ENCODE measurements at regions not wholly inside any gene's neighbourhood (a gene's known extent, or its start where the extent isn't known, plus 50 kb on each side); places are given as distances from the start of the nearest gene placed in this dataset.

GRCh38 chr18:77400561-77400960, 150.9 kb downstream of the GALR1 start:
- no peak for ATAC-seq
- TF ChIP-seq ESRRG (CRISPR knock-in tag; IDR thresholded peaks at IDR 0.05) (no peak), ZNF70 (CRISPR knock-in tag; IDR thresholded peaks at IDR 0.05) (no peak)

GRCh38 chr18:77401173-77401572, 151.5 kb downstream of the GALR1 start:
- TF ChIP-seq ZNF8 (CRISPR knock-in tag; IDR thresholded peaks at IDR 0.05) (no peak), CSDC2 (CRISPR knock-in tag; IDR thresholded peaks at IDR 0.05) (no peak), TOX (CRISPR knock-in tag; IDR thresholded peaks at IDR 0.05; ENCODE audit: borderline replicate concordance) (no peak), ISL1 (CRISPR knock-in tag; IDR thresholded peaks at IDR 0.05) (no peak), OSR1 (CRISPR knock-in tag; IDR thresholded peaks at IDR 0.05) (no peak), ESRRG (CRISPR knock-in tag; IDR thresholded peaks at IDR 0.05) (no peak), ARNTL (CRISPR knock-in tag; IDR thresholded peaks at IDR 0.05; ENCODE audit: borderline replicate concordance, low read depth) (no peak), SNAI2 (CRISPR knock-in tag; IDR thresholded peaks at IDR 0.05) (no peak), ZNF565 (CRISPR knock-in tag; conservative IDR thresholded peaks at IDR 0.05; ENCODE audit: low read depth) (no peak), GLIS3 (CRISPR knock-in tag; IDR thresholded peaks at IDR 0.05) (no peak), CSRNP3 (CRISPR knock-in tag; IDR thresholded peaks at IDR 0.05) (no peak), ZFP3 (CRISPR knock-in tag; IDR thresholded peaks at IDR 0.05) (no peak), TCF4 (CRISPR knock-in tag; IDR thresholded peaks at IDR 0.05; ENCODE audit: borderline replicate concordance) (no peak), ZFP30 (CRISPR knock-in tag; IDR thresholded peaks at IDR 0.05) (no peak)
- TF ChIP-seq, protein P1, sequence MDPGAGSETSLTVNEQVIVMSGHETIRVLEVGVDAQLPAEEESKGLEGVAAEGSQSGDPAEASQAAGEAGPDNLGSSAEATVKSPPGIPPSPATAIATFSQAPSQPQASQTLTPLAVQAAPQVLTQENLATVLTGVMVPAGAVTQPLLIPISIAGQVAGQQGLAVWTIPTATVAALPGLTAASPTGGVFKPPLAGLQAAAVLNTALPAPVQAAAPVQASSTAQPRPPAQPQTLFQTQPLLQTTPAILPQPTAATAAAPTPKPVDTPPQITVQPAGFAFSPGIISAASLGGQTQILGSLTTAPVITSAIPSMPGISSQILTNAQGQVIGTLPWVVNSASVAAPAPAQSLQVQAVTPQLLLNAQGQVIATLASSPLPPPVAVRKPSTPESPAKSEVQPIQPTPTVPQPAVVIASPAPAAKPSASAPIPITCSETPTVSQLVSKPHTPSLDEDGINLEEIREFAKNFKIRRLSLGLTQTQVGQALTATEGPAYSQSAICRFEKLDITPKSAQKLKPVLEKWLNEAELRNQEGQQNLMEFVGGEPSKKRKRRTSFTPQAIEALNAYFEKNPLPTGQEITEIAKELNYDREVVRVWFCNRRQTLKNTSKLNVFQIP (CRISPR knock-in tag; IDR thresholded peaks at IDR 0.05; ENCODE audit: borderline replicate concordance, low read depth), result no peak
- TF ChIP-seq, protein P2, sequence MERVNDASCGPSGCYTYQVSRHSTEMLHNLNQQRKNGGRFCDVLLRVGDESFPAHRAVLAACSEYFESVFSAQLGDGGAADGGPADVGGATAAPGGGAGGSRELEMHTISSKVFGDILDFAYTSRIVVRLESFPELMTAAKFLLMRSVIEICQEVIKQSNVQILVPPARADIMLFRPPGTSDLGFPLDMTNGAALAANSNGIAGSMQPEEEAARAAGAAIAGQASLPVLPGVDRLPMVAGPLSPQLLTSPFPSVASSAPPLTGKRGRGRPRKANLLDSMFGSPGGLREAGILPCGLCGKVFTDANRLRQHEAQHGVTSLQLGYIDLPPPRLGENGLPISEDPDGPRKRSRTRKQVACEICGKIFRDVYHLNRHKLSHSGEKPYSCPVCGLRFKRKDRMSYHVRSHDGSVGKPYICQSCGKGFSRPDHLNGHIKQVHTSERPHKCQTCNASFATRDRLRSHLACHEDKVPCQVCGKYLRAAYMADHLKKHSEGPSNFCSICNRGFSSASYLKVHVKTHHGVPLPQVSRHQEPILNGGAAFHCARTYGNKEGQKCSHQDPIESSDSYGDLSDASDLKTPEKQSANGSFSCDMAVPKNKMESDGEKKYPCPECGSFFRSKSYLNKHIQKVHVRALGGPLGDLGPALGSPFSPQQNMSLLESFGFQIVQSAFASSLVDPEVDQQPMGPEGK (CRISPR knock-in tag; IDR thresholded peaks at IDR 0.05; ENCODE audit: borderline replicate concordance), result no peak
- TF ChIP-seq, protein P3, sequence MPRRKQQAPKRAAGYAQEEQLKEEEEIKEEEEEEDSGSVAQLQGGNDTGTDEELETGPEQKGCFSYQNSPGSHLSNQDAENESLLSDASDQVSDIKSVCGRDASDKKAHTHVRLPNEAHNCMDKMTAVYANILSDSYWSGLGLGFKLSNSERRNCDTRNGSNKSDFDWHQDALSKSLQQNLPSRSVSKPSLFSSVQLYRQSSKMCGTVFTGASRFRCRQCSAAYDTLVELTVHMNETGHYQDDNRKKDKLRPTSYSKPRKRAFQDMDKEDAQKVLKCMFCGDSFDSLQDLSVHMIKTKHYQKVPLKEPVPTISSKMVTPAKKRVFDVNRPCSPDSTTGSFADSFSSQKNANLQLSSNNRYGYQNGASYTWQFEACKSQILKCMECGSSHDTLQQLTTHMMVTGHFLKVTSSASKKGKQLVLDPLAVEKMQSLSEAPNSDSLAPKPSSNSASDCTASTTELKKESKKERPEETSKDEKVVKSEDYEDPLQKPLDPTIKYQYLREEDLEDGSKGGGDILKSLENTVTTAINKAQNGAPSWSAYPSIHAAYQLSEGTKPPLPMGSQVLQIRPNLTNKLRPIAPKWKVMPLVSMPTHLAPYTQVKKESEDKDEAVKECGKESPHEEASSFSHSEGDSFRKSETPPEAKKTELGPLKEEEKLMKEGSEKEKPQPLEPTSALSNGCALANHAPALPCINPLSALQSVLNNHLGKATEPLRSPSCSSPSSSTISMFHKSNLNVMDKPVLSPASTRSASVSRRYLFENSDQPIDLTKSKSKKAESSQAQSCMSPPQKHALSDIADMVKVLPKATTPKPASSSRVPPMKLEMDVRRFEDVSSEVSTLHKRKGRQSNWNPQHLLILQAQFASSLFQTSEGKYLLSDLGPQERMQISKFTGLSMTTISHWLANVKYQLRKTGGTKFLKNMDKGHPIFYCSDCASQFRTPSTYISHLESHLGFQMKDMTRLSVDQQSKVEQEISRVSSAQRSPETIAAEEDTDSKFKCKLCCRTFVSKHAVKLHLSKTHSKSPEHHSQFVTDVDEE (CRISPR knock-in tag; IDR thresholded peaks at IDR 0.05), result no peak
- TF ChIP-seq, protein P4, sequence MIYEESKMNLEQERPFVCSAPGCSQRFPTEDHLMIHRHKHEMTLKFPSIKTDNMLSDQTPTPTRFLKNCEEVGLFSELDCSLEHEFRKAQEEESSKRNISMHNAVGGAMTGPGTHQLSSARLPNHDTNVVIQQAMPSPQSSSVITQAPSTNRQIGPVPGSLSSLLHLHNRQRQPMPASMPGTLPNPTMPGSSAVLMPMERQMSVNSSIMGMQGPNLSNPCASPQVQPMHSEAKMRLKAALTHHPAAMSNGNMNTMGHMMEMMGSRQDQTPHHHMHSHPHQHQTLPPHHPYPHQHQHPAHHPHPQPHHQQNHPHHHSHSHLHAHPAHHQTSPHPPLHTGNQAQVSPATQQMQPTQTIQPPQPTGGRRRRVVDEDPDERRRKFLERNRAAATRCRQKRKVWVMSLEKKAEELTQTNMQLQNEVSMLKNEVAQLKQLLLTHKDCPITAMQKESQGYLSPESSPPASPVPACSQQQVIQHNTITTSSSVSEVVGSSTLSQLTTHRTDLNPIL (CRISPR knock-in tag; IDR thresholded peaks at IDR 0.05; ENCODE audit: low read depth), result no peak
- ATAC-seq, result no peak

- TF ChIP-seq ZNF8 (CRISPR knock-in tag; IDR thresholded peaks at IDR 0.05) (no peak), OSR1 (CRISPR knock-in tag; IDR thresholded peaks at IDR 0.05) (no peak), SNAI2 (CRISPR knock-in tag; IDR thresholded peaks at IDR 0.05) (no peak), ESRRG (CRISPR knock-in tag; IDR thresholded peaks at IDR 0.05) (no peak)
- TF ChIP-seq, protein P1 (CRISPR knock-in tag; IDR thresholded peaks at IDR 0.05; ENCODE audit: borderline replicate concordance, low read depth), result no peak
- TF ChIP-seq, protein P3 (CRISPR knock-in tag; IDR thresholded peaks at IDR 0.05), result no peak
Observed at GRCh38 chr18:77403969-77404535, 154.4 kb downstream of the GALR1 start.

More at GRCh38 chr18:77403969-77404535, 154.4 kb downstream of the GALR1 start:
- ATAC-seq, result no peak
